B cell (primary cell): ENCODE measurements at regions not wholly inside any gene's neighbourhood (a gene's known extent, or its start where the extent isn't known, plus 50 kb on each side); places are given as distances from the start of the nearest gene placed in this dataset.

Source experiments
- ATAC-seq: fragments of 200-7000 bp; cut with Tn5 transposase; one replicate; pipeline ENCODE4 v1.10.0; 2021; ENCODE audit warnings: low read depth, mild to moderate bottlenecking, moderate number of reproducible peaks, moderate library complexity
- CTCF ChIA-PET: fragments of 350-600 bp; sonication (Branson Sonifier 250); formaldehyde crosslinking; loops from one replicate; lab custom pipeline; 2021; ENCODE audit warnings: antibody characterized with exemption, inconsistent platforms; lab: Charles Lee
- POLR2A ChIA-PET: fragments of 350-600 bp; sonication (Branson Sonifier 250); formaldehyde crosslinking; loops from one replicate; lab custom pipeline; 2021; ENCODE audit warnings: antibody characterized with exemption; lab: Charles Lee
- DNase-seq: peaks from one replicate; pipeline ENCODE4 v3.0.0; 2013
- H2AFZ ChIP-seq: 2 replicates; pipeline ENCODE4 v1.6.1; 2012; ENCODE audit warnings: mild to moderate bottlenecking, low read depth, low read length; ENCODE audit not compliant: insufficient read depth, poor library complexity, severe bottlenecking
- H3K27ac ChIP-seq, 2 donors: 1 replicate in 1 of 2; 2 replicates in 1 of 2; pipeline ENCODE4 v1.5.1; 2012 to 2013; ENCODE audit warnings: low read length in 2 of 2, mild to moderate bottlenecking in 2 of 2, moderate library complexity in 1 of 2
- H3K27me3 ChIP-seq, 4 experiments: fragments of 200-600 bp in 1 of 4; sonication (generic) in 1 of 4; replicated peaks in 1 of 4; 1 replicate in 2 of 4; 2 replicates in 2 of 4; pipeline versions ENCODE4 v1.6.1 to v1.7.0; 2013 to 2016; ENCODE audit warnings: low read length in 3 of 4, mild to moderate bottlenecking in 2 of 4, mixed read lengths in 1 of 4, moderate library complexity in 1 of 4; ENCODE audit not compliant: insufficient read depth in 4 of 4, control insufficient read depth in 3 of 4; ENCODE audit errors: control extremely low read depth in 1 of 4
- H3K36me3 ChIP-seq, 2 experiments: replicated peaks in 1 of 2; 1 replicate in 1 of 2; 2 replicates in 1 of 2; pipeline versions ENCODE4 v1.6.1 to v1.7.1; 2013; ENCODE audit warnings: low read length in 1 of 2; ENCODE audit not compliant: insufficient read depth in 2 of 2, control insufficient read depth in 1 of 2; ENCODE audit errors: control extremely low read depth in 1 of 2, extremely low read depth in 1 of 2
- H3K4me1 ChIP-seq, 2 donors: fragments of 200-600 bp in 1 of 2; sonication (generic) in 1 of 2; 1 replicate in 1 of 2; 2 replicates in 1 of 2; pipeline versions ENCODE4 v1.5.1 to v1.6.1; 2013 to 2017; ENCODE audit warnings: low read length in 2 of 2; ENCODE audit not compliant: control insufficient read depth in 2 of 2, insufficient read depth in 2 of 2
- H3K4me2 ChIP-seq: replicated peaks from 2 replicates; pipeline ENCODE3; 2012; ENCODE audit warnings: mild to moderate bottlenecking, low read depth, low read length; ENCODE audit not compliant: poor library complexity, severe bottlenecking
- H3K4me3 ChIP-seq, 5 experiments: fragments of 200-600 bp in 1 of 5; sonication (generic) in 1 of 5; 1 replicate in 3 of 5; 2 replicates in 2 of 5; pipeline versions ENCODE4 v1.5.1 to v1.7.0; 2011 to 2016; ENCODE audit warnings: low read length in 4 of 5, mild to moderate bottlenecking in 4 of 5, low read depth in 2 of 5, control low read depth in 1 of 5, moderate library complexity in 1 of 5; ENCODE audit not compliant: insufficient read depth in 1 of 5; ENCODE audit errors: control extremely low read depth in 1 of 5, extremely low read depth in 1 of 5
- H3K79me2 ChIP-seq: fragments of 200-600 bp; sonication (generic); one replicate; pipeline ENCODE4 v1.6.0; 2016; ENCODE audit warnings: low read length; ENCODE audit not compliant: control insufficient read depth, insufficient read depth
- H3K9ac ChIP-seq: fragments of 200-600 bp; sonication (generic); 2 replicates; pipeline ENCODE4 v1.6.1; 2017; ENCODE audit warnings: mild to moderate bottlenecking, low read length, moderate library complexity
- H3K9me3 ChIP-seq, 3 donors: one replicate each; pipeline versions ENCODE4 v1.6.1 to v1.7.1; 2013; ENCODE audit warnings: low read length in 2 of 3; ENCODE audit not compliant: control insufficient read depth in 2 of 3, insufficient read depth in 1 of 3; ENCODE audit errors: control extremely low read depth in 1 of 3
- H4K20me1 ChIP-seq: 2 replicates; pipeline ENCODE4 v1.6.0; 2012; ENCODE audit warnings: mild to moderate bottlenecking, low read length; ENCODE audit not compliant: insufficient read depth, control insufficient read depth, poor library complexity, severe bottlenecking
- H3K27ac Mint-ChIP-seq: one replicate; pipeline ENCODE4 v1.8.0; 2021; ENCODE audit warnings: mixed read lengths
- H3K27me3 Mint-ChIP-seq: one replicate; pipeline ENCODE4 v1.8.0; 2021; ENCODE audit warnings: mixed read lengths
- H3K4me1 Mint-ChIP-seq: one replicate; pipeline ENCODE4 v1.8.0; 2021; ENCODE audit warnings: mixed read lengths
- H3K4me3 Mint-ChIP-seq: one replicate; pipeline ENCODE4 v1.8.0; 2021; ENCODE audit warnings: mixed read lengths
- H3K9me3 Mint-ChIP-seq: one replicate; pipeline ENCODE4 v1.8.0; 2022; ENCODE audit warnings: mixed read lengths; ENCODE audit not compliant: insufficient read depth
- CTCF ChIP-seq: fragments of 200-600 bp; IDR thresholded peaks from one replicate; pipeline ENCODE4 v1.8.0; 2022; ENCODE audit warnings: antibody characterized with exemption, mild to moderate bottlenecking
- EZH2 ChIP-seq: IDR thresholded peaks from 2 replicates; pipeline ENCODE4 v1.6.1; 2012; ENCODE audit warnings: borderline replicate concordance, low read depth, mild to moderate bottlenecking, moderate library complexity, low read length; ENCODE audit not compliant: insufficient read depth, poor library complexity, severe bottlenecking
- WGBS: methylation state at CpG from one replicate; pipeline ENCODE4 v1.1.5; 2013; ENCODE audit warnings: missing lambda C conversion rate; ENCODE audit not compliant: insufficient coverage; 5-methylcytosine and 5-hydroxymethylcytosine counted together
- intact Hi-C: fragments of 100-400 bp; cut with micrococcal nuclease; formaldehyde crosslinking; loops from one replicate; pipeline ENCODE4 v1.10.0; 2022

GRCh38 chr11:59010708-59011107, 71.4 kb downstream of the GLYATL1 start:
- peaks cover 57% of the 10 kb centered on the region for H3K4me1 Mint-ChIP-seq
- Histone ChIP-seq H3K79me2 (no peaks in the 10 kb centered on the region), H3K36me3 (no peaks in the 10 kb centered on the region), H3K4me1 (peaks cover 38 to 40% of the 10 kb centered on the region in 2 donors), H3K27me3 (no peaks in the 10 kb centered on the region), H2AFZ (no peak overlapping the region), H3K9ac (no peak overlapping the region), H4K20me1 (no peaks in the 10 kb centered on the region), H3K27ac (peak overlapping the region in 1 of 2 donors; percentile 70), H3K4me2 (peak overlapping the region; percentile 54), H3K4me3 (peak overlapping the region in 1 of 5 experiments; percentile 2), H3K9me3 (no peaks in the 10 kb centered on the region)
- DNase-seq (peak; percentile 15), ATAC-seq (no peak)
- H3K4me3 Mint-ChIP-seq = peak overlapping the region; percentile 32
- H3K27ac Mint-ChIP-seq = peak overlapping the region; percentile 84
- intact Hi-C loops = loop anchor here (5.0 kb wide), 1 partner anchor 42 kb away; no protein-coding TSS in a partner anchor
- no peaks in the 10 kb centered on the region for H3K9me3 Mint-ChIP-seq
- WGBS = 80% methylated on average over 1 of the region's 3 CpGs
- ChIA-PET CTCF (interaction anchor here (1.5 to 2.6 kb wide), 3 partner anchors 10 to 125 kb away, joined by 4 to 7 read pairs (median 6); no protein-coding TSS in a partner anchor), POLR2A (no interaction called here)
- no peak for TF ChIP-seq EZH2
- no peak for TF ChIP-seq CTCF
- no peaks in the 10 kb centered on the region for H3K27me3 Mint-ChIP-seq

GRCh38 chr11:59011655-59012397, 72.5 kb downstream of the GLYATL1 start:
- Histone ChIP-seq H3K4me3 (no peak overlapping the region), H3K36me3 (no peaks in the 10 kb centered on the region), H3K27me3 (no peaks in the 10 kb centered on the region), H2AFZ (peak overlapping the region; percentile 41), H3K9ac (peak overlapping the region; percentile 2), H3K27ac (peak overlapping the region; percentile 19 to 79), H3K4me2 (peak overlapping the region; percentile 42), H4K20me1 (no peaks in the 10 kb centered on the region), H3K4me1 (peaks cover 38 to 40% of the 10 kb centered on the region in 2 donors), H3K9me3 (no peaks in the 10 kb centered on the region), H3K79me2 (no peaks in the 10 kb centered on the region)
- POLR2A ChIA-PET = no interaction called here
- Mint-ChIP-seq H3K27me3 (no peaks in the 10 kb centered on the region), H3K27ac (peak overlapping the region; percentile 83), H3K4me1 (peaks cover 57% of the 10 kb centered on the region), H3K4me3 (peak overlapping the region; percentile 37), H3K9me3 (no peaks in the 10 kb centered on the region)
- DNase-seq (peak; percentile 42), ATAC-seq (peak; percentile 64)
- TF ChIP-seq EZH2 = no peak
- no peak for TF ChIP-seq CTCF
- CTCF ChIA-PET = interaction anchor here (1.2 to 2.6 kb wide), 2 partner anchors 42 to 47 kb away, joined by 7 read pairs; no protein-coding TSS in a partner anchor
- intact Hi-C loops = loop anchor here (5.0 kb wide), 1 partner anchor 40 kb away; no protein-coding TSS in a partner anchor
- 0% methylated on average over 1 of the region's 3 CpGs for WGBS
